B cell (primary cell): ENCODE measurements at regions not wholly inside any gene's neighbourhood (a gene's known extent, or its start where the extent isn't known, plus 50 kb on each side); places are given as distances from the start of the nearest gene placed in this dataset.
"Not testable (repeated sequence)": the region's sequence is repeated elsewhere in the genome, so short reads cannot be mapped to it uniquely, and the experiment has no call there.

ENCODE experiments used
- ATAC-seq: fragments of 200-7000 bp; cut with Tn5 transposase; one replicate; pipeline ENCODE4 v1.10.0; 2021; ENCODE audit warnings: low read depth, mild to moderate bottlenecking, moderate number of reproducible peaks, moderate library complexity
- CTCF ChIA-PET: fragments of 350-600 bp; sonication (Branson Sonifier 250); formaldehyde crosslinking; loops from one replicate; lab custom pipeline; 2021; ENCODE audit warnings: antibody characterized with exemption, inconsistent platforms; lab: Charles Lee
- POLR2A ChIA-PET: fragments of 350-600 bp; sonication (Branson Sonifier 250); formaldehyde crosslinking; loops from one replicate; lab custom pipeline; 2021; ENCODE audit warnings: antibody characterized with exemption; lab: Charles Lee
- DNase-seq: peaks from one replicate; pipeline ENCODE4 v3.0.0; 2013
- H2AFZ ChIP-seq: 2 replicates; pipeline ENCODE4 v1.6.1; 2012; ENCODE audit warnings: mild to moderate bottlenecking, low read depth, low read length; ENCODE audit not compliant: insufficient read depth, poor library complexity, severe bottlenecking
- H3K27ac ChIP-seq, 2 donors: 1 replicate in 1 of 2; 2 replicates in 1 of 2; pipeline ENCODE4 v1.5.1; 2012 to 2013; ENCODE audit warnings: low read length in 2 of 2, mild to moderate bottlenecking in 2 of 2, moderate library complexity in 1 of 2
- H3K27me3 ChIP-seq, 4 experiments: fragments of 200-600 bp in 1 of 4; sonication (generic) in 1 of 4; replicated peaks in 1 of 4; 1 replicate in 2 of 4; 2 replicates in 2 of 4; pipeline versions ENCODE4 v1.6.1 to v1.7.0; 2013 to 2016; ENCODE audit warnings: low read length in 3 of 4, mild to moderate bottlenecking in 2 of 4, mixed read lengths in 1 of 4, moderate library complexity in 1 of 4; ENCODE audit not compliant: insufficient read depth in 4 of 4, control insufficient read depth in 3 of 4; ENCODE audit errors: control extremely low read depth in 1 of 4
- H3K36me3 ChIP-seq, 2 experiments: replicated peaks in 1 of 2; 1 replicate in 1 of 2; 2 replicates in 1 of 2; pipeline versions ENCODE4 v1.6.1 to v1.7.1; 2013; ENCODE audit warnings: low read length in 1 of 2; ENCODE audit not compliant: insufficient read depth in 2 of 2, control insufficient read depth in 1 of 2; ENCODE audit errors: control extremely low read depth in 1 of 2, extremely low read depth in 1 of 2
- H3K4me1 ChIP-seq, 2 donors: fragments of 200-600 bp in 1 of 2; sonication (generic) in 1 of 2; 1 replicate in 1 of 2; 2 replicates in 1 of 2; pipeline versions ENCODE4 v1.5.1 to v1.6.1; 2013 to 2017; ENCODE audit warnings: low read length in 2 of 2; ENCODE audit not compliant: control insufficient read depth in 2 of 2, insufficient read depth in 2 of 2
- H3K4me2 ChIP-seq: replicated peaks from 2 replicates; pipeline ENCODE3; 2012; ENCODE audit warnings: mild to moderate bottlenecking, low read depth, low read length; ENCODE audit not compliant: poor library complexity, severe bottlenecking
- H3K4me3 ChIP-seq, 5 experiments: fragments of 200-600 bp in 1 of 5; sonication (generic) in 1 of 5; 1 replicate in 3 of 5; 2 replicates in 2 of 5; pipeline versions ENCODE4 v1.5.1 to v1.7.0; 2011 to 2016; ENCODE audit warnings: low read length in 4 of 5, mild to moderate bottlenecking in 4 of 5, low read depth in 2 of 5, control low read depth in 1 of 5, moderate library complexity in 1 of 5; ENCODE audit not compliant: insufficient read depth in 1 of 5; ENCODE audit errors: control extremely low read depth in 1 of 5, extremely low read depth in 1 of 5
- H3K79me2 ChIP-seq: fragments of 200-600 bp; sonication (generic); one replicate; pipeline ENCODE4 v1.6.0; 2016; ENCODE audit warnings: low read length; ENCODE audit not compliant: control insufficient read depth, insufficient read depth
- H3K9ac ChIP-seq: fragments of 200-600 bp; sonication (generic); 2 replicates; pipeline ENCODE4 v1.6.1; 2017; ENCODE audit warnings: mild to moderate bottlenecking, low read length, moderate library complexity
- H3K9me3 ChIP-seq, 3 donors: one replicate each; pipeline versions ENCODE4 v1.6.1 to v1.7.1; 2013; ENCODE audit warnings: low read length in 2 of 3; ENCODE audit not compliant: control insufficient read depth in 2 of 3, insufficient read depth in 1 of 3; ENCODE audit errors: control extremely low read depth in 1 of 3
- H4K20me1 ChIP-seq: 2 replicates; pipeline ENCODE4 v1.6.0; 2012; ENCODE audit warnings: mild to moderate bottlenecking, low read length; ENCODE audit not compliant: insufficient read depth, control insufficient read depth, poor library complexity, severe bottlenecking
- H3K27ac Mint-ChIP-seq: one replicate; pipeline ENCODE4 v1.8.0; 2021; ENCODE audit warnings: mixed read lengths
- H3K27me3 Mint-ChIP-seq: one replicate; pipeline ENCODE4 v1.8.0; 2021; ENCODE audit warnings: mixed read lengths
- H3K4me1 Mint-ChIP-seq: one replicate; pipeline ENCODE4 v1.8.0; 2021; ENCODE audit warnings: mixed read lengths
- H3K4me3 Mint-ChIP-seq: one replicate; pipeline ENCODE4 v1.8.0; 2021; ENCODE audit warnings: mixed read lengths
- H3K9me3 Mint-ChIP-seq: one replicate; pipeline ENCODE4 v1.8.0; 2022; ENCODE audit warnings: mixed read lengths; ENCODE audit not compliant: insufficient read depth
- CTCF ChIP-seq: fragments of 200-600 bp; IDR thresholded peaks from one replicate; pipeline ENCODE4 v1.8.0; 2022; ENCODE audit warnings: antibody characterized with exemption, mild to moderate bottlenecking
- EZH2 ChIP-seq: IDR thresholded peaks from 2 replicates; pipeline ENCODE4 v1.6.1; 2012; ENCODE audit warnings: borderline replicate concordance, low read depth, mild to moderate bottlenecking, moderate library complexity, low read length; ENCODE audit not compliant: insufficient read depth, poor library complexity, severe bottlenecking
- WGBS: methylation state at CpG from one replicate; pipeline ENCODE4 v1.1.5; 2013; ENCODE audit warnings: missing lambda C conversion rate; ENCODE audit not compliant: insufficient coverage; 5-methylcytosine and 5-hydroxymethylcytosine counted together
- intact Hi-C: fragments of 100-400 bp; cut with micrococcal nuclease; formaldehyde crosslinking; loops from one replicate; pipeline ENCODE4 v1.10.0; 2022

DNA sequence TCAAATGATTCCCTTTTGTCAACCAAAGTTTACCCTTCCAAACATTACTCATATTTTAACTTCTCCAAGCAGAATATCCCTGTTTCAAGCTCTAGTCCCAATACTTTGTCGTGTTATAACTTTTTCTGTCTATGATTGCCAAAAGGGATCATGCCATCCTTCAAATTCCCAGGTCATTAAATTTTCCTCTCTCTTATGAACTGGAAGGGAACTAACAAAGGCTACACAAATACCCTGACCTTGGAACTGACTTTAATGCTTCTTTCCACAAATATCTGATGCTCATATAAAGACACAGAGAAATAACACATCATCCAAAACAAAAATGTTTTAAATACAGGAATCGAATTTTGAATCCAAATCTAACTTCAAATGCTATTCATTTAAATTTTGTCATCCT lies 1352.7 kb downstream of the CDH11 start:
- no peaks in the 10 kb centered on the region for H3K79me2 ChIP-seq
- H3K27me3 Mint-ChIP-seq: no peaks in the 10 kb centered on the region

DNA sequence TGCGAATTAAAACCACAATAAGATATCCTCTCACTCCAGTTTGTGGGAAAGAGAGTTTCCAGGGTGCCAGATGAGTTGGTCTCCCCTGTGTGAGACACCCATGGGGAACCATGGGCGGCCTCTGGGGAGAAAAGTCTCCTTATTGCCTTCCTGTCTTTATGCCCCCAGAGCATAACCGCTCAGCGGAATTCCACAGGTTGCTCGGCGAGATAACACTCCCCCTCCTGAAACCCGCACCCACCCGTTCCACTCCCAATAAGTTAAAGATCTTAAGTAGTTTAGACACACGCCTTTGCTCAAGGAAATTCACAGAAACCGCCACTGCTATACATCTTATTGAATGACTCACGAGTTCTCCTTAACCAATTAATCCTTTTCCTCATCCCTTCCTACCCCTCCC lies 1361.6 kb downstream of the CDH11 start:
- H3K4me2 ChIP-seq, ATAC-seq, H3K9me3 ChIP-seq, H2AFZ ChIP-seq, H3K4me1 ChIP-seq, POLR2A ChIA-PET, H3K9me3 Mint-ChIP-seq, H3K9ac ChIP-seq, H3K4me1 Mint-ChIP-seq, H3K4me3 Mint-ChIP-seq, H3K79me2 ChIP-seq, intact Hi-C loops, H3K27me3 ChIP-seq, H3K4me3 ChIP-seq, H3K27ac Mint-ChIP-seq, H3K36me3 ChIP-seq, H3K27ac ChIP-seq, H3K27me3 Mint-ChIP-seq, CTCF ChIA-PET, H4K20me1 ChIP-seq, DNase-seq: not testable (repeated sequence)
- 81% methylated on average over 6 of the region's 11 CpGs for WGBS

More for the DNA sequence above, 1352.7 kb downstream of the CDH11 start:
- no peaks in the 10 kb centered on the region for H3K27me3 ChIP-seq
- no peaks in the 10 kb centered on the region for H4K20me1 ChIP-seq
- intact Hi-C loops: no loop called here
- H3K4me1 ChIP-seq: no peaks in the 10 kb centered on the region
- Mint-ChIP-seq H3K27ac (no peak overlapping the region), H3K4me1 (no peaks in the 10 kb centered on the region), H3K9me3 (no peaks in the 10 kb centered on the region), H3K4me3 (no peak overlapping the region)
- no peak overlapping the region for H2AFZ ChIP-seq
- no peaks in the 10 kb centered on the region for H3K9me3 ChIP-seq
- DNase-seq (no peak), ATAC-seq (no peak)
- H3K4me3 ChIP-seq: no peak overlapping the region
- H3K4me2 ChIP-seq: no peak overlapping the region
- POLR2A ChIA-PET: no interaction called here
- H3K27ac ChIP-seq: no peak overlapping the region
- H3K36me3 ChIP-seq: no peaks in the 10 kb centered on the region
- H3K9ac ChIP-seq: no peak overlapping the region
- WGBS: 73% methylated on average over 2 of the region's 2 CpGs
- TF ChIP-seq CTCF: no peak
- no peak for TF ChIP-seq EZH2
- CTCF ChIA-PET: no interaction called here
